ENCODE measurements at regions not wholly inside any gene's neighbourhood (a gene's known extent, or its start where the extent isn't known, plus 50 kb on each side); places are given as distances from the start of the nearest gene placed in this dataset.

GRCh38 chr4:119816473-119816872 lies 187.9 kb upstream of the PDE5A start:
- DNase-seq, result no peak

- DNase-seq, result no peak
Observed at GRCh38 chr4:119810001-119810400, 181.4 kb upstream of the PDE5A start.

DNA sequence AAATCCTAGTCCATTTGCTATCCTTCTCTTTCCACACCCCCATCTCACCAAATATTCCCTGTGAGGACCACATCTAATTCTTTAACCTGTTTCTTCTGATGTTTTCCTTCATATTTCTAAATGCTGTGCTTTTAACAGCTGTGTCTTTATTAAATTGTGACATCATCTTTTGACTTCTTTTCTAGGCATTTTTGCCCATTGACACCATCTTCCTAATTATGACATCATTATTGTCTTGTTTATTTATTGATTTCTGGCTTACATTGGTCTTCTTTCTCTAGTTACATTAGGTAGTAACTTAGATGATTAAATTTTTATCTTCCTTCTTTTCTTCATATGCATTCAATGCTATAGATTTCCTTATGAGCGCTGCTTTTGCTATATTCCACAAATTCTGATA lies 175.8 kb upstream of the PDE5A start:
- DNase-seq, result no peak

- DNase-seq, result no peak
Observed at GRCh38 chr4:119797238-119797894, 168.8 kb upstream of the PDE5A start.

DNA sequence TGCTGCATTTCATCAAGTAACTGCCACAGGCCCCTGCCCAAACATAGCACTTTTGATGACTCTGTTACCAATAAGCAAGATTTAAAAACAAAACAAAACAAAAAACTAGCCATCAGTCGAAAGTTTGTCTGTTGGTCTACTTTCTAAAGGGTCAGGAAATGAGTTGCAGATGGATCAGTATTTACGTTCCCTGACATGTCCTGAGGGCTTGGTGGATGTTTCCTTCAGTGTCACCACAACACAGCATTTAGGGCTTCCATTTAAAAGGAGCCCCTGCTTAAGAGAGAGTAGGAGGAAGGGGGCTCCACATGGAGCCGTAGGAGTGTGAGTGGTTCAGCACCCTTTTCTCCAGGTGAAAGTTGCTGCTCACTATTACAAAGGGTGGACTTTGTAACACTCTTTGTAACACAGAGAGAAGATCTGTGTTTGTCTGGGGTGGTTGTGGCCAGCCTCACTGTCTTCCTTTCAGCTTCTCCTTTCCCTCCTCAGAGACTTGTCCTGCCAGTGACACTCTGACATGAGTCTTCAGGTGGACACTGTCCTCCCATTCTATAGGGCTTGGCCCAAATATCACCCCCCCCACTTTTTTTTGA lies 167.5 kb upstream of the PDE5A start:
- DNase-seq, result no peak

DNA sequence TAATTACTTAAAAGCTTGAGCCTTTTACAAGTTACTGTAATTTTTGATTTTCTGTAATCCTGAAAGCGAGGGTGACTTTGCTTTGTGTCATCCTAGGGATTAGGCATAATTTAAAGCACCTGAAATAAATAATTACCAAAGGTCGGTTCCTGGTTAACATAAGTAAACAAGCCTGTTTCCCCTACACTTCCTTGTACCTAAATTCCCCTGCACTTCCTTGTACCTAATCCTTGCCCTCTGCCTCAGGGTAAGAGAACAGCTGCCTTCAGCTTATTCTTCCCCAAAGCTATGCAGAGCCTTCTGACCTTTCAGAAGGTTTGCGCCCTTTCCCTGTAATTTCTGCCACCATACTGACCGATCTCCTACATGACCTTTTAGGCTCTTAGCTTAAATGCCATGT lies 166.1 kb upstream of the PDE5A start:
- DNase-seq, result peak; percentile 73

- DNase-seq, result no peak
Observed at GRCh38 chr4:119794113-119794512, 165.5 kb upstream of the PDE5A start.

DNA sequence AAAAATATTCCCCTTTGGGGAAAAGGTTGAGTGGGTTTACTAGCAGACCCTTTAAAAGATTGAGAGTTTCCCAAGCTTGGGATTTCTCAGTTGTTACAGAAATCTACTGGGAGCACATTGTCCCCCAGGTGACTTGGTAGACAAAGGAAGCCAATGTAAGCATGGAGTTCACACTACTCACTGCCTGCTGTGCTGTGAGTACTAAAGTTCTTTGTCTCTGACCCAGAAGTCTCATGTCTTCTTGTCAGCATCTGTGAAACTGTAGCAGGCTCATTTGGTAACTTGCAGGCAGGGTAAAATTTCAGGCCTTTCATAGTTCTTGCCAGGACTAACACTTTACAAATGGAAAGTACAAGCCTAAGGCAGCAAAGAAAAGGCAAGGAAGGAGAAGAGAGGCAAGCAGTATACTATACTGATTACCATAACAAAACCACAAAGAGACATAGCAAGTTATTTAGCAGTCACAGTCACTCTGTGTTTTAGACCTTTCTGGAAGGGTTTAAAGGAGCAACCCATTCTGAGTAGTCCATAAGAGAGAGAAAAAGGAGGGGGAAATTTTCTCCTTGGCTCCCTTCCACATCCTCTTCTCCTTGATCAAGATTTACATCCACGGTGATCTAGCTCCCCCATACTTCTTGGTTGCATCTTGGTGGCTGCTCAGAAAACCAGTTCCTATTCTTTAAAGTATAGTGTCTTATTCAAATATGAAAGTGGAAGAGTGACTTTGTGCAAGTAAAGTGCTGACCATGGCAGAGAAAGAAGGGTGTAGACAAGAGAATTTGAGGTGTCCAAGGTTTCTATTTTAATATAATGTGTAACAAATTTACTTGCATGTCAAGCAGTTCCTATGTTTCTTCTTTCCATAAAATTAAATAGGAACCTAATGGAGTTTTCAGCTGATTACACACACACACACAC lies 160.0 kb upstream of the PDE5A start:
- no peak for DNase-seq

- no peak for DNase-seq
Observed at GRCh38 chr4:119785963-119786362, 157.4 kb upstream of the PDE5A start.

GRCh38 chr4:119783189-119783983 lies 154.8 kb upstream of the PDE5A start:
- DNase-seq, result no peak

- peak; percentile 50 for DNase-seq
Observed at GRCh38 chr4:119781044-119781443, 152.4 kb upstream of the PDE5A start.

DNA sequence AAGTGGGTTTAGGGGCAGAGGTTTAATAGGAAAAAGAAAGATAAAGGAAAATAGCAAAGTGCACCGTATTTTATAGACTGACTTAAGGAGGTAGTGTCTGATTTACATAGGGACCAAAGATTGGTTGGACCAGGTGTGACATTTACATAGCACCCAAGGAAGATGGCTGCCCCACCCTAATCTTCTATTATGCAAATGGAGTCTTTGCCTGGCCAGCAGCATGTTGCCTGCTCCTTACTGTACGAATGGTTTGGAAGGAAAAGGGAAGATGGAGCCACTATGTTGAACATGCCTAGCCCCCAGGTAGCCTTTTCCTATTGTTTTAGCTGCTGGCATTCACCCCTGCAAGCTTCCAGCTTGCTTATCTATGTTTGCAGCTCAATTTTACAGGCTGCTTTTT lies 146.2 kb upstream of the PDE5A start:
- no peak for DNase-seq

- DNase-seq, result no peak
Observed at GRCh38 chr4:119765951-119766350, 137.3 kb upstream of the PDE5A start.

DNA sequence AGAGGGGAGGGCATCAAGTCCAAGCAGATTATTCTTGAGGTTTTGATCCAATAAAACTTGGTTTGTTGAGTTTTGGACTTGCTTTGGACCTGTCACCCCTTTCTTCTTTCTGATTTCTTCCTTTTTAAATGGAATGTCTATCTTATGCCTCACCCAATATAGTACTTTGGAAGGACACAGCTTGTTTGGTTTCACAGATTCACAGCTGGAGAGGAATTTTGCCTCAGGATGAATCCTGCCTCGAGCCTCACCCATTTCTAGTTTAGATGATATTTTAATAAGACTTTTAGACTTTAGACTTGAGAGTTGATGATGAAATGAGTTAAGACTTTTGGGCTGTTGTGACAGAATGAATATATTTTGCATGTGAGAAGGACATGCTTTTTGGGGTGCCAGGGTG lies 136.9 kb upstream of the PDE5A start:
- DNase-seq, result no peak

DNA sequence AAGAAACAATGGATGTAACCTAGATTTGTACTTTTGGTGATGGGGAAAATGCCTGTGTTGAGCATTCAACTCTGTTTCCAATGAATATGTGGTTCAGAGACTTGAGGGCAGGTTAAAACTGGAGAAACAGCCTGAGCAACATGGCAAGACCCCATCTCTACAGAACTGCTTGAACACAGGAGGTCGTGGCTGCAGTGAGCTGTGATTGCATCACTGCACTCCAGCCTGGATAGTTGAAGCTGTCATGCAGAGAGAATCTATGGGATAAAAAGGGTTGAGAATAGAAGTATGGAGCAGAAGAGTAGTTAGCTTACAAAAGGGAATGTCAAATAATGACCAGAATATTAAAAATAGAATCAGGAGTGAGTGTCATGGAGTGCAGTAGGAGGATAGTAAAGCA lies 134.8 kb upstream of the PDE5A start:
- DNase-seq, result no peak

GRCh38 chr4:119755599-119755998 lies 127.0 kb upstream of the PDE5A start:
- DNase-seq, result no peak

DNA sequence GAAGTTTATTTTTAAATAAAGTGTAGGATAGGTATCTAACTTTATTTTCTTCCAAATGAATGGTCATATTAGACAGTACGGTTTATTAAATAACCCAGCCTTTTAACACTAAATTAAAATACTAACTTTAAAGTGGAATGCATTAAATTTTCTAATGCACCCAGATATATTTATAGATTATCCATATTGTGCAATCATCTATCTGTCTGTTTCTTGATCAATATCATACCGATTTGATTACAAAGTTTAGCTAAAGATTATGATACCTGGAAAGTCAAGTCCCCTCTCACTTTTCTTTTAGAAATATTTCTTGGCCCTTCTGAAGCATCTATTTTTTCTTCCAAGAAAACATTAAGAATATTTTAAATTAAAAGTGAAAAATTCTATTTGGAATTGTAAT lies 124.3 kb upstream of the PDE5A start:
- no peak for DNase-seq

- DNase-seq, result no peak
Observed at GRCh38 chr4:119750771-119751170, 122.2 kb upstream of the PDE5A start.

DNA sequence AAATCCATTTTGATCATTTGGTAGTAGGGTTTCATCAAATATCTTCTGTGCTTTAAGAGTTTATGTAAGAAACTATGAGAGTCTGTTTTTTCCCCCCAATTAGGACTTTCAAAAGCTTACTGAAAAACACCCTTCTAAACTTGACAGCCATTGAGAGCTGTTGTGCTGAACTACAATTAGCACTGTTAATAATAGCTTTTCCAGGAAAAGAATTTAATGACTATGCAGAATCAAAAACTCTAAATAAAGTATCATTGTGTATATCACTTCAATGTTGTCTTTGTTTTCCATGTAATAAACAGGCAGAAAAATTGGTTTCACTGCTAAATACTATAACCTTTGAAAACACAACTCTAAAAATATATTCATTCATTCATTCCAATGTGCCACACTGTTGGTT lies 121.4 kb upstream of the PDE5A start:
- DNase-seq, result no peak

DNA sequence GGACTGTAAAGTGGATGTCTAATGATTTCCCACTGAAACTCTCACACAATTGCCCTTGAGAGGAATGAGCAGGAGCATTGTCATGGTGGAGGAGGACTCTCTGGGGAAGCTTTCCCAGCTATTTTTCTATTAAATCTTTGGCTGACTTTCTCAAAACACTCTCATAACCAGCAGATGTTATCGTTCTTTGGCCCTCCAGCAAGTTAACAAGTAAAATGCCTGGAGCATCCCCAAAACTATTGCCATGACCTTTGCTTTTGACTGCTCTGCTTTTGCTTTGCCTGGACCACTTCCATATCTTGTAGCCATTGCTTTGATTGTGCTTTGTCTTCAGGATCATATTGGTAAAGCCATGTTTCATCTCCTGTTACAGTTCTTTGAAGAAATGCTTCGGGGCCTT lies 120.2 kb upstream of the PDE5A start:
- DNase-seq, result no peak

DNA sequence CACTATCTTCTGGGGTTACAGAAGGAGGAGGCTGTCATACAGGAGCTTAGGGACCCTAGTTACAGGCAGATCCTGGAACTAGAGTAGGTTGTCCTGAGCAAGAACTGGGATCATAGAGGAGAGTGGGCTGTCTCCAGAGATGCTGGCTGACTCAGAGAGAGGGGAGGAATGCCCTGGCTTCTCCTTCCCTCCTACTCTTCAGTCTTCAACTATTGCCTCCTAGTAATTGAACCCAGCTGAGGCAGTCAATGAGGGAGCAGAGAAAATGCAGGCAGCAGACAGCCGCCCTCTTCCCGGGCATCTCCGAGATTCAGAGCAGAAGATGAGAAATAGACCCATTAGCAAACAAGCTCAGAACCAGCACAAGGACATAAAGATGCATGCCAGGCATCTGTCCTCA lies 118.3 kb upstream of the PDE5A start:
- no peak for DNase-seq

DNA sequence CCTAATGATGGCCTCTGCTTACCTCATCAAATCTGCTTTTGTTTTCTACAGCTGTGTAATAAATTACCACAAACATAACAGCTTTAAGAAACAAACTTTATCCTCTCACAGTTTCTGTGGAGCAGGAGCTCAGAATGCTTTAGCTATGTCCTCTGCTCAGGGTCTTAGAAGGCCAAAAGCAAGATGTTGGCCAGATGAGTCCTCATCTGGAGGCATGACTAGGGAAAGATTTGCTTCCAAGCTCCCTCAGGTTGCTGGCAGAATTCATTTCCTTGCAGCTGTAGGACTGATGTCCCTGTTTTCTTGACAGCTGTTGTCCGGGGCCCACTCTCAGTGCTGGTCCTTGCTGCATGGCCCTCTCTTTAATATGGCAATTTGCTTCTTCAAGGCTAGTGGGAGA lies 116.7 kb upstream of the PDE5A start:
- no peak for DNase-seq

GRCh38 chr4:119744580-119744979 lies 116.0 kb upstream of the PDE5A start:
- DNase-seq, result no peak

Measured in DMS153 (cell line).